GM19043 (cell line): ENCODE measurements at regions not wholly inside any gene's neighbourhood (a gene's known extent, or its start where the extent isn't known, plus 50 kb on each side); places are given as distances from the start of the nearest gene placed in this dataset.
"Not testable (repeated sequence)": the region's sequence is repeated elsewhere in the genome, so short reads cannot be mapped to it uniquely, and the experiment has no call there.

Experiments
- ATAC-seq: cut with Tn5 transposase; IDR thresholded peaks from one replicate; pipeline ENCODE4 v1.9.1; 2021; ENCODE audit warnings: low read depth; ENCODE audit not compliant: unreplicated experiment

- no peak for ATAC-seq
These were observed 215.5 kb upstream of the KCNMB2 start for GRCh38 chr3:178320456-178321351.

GRCh38 chr3:178324356-178324755 is 211.9 kb upstream of the KCNMB2 start:
- no peak for ATAC-seq

GRCh38 chr3:178325330-178325729 is 210.9 kb upstream of the KCNMB2 start:
- ATAC-seq = no peak

GRCh38 chr3:178329936-178330335 is 206.3 kb upstream of the KCNMB2 start:
- ATAC-seq = no peak

- ATAC-seq = no peak
These were observed 202.0 kb upstream of the KCNMB2 start for GRCh38 chr3:178334239-178334638.

GRCh38 chr3:178336336-178336735 is 199.9 kb upstream of the KCNMB2 start:
- ATAC-seq = no peak

- ATAC-seq = no peak
These were observed 195.7 kb upstream of the KCNMB2 start for GRCh38 chr3:178340506-178340905.

GRCh38 chr3:178341636-178342035 is 194.6 kb upstream of the KCNMB2 start:
- no peak for ATAC-seq

- no peak for ATAC-seq
These were observed 194.1 kb upstream of the KCNMB2 start for GRCh38 chr3:178342111-178342510.

GRCh38 chr3:178343433-178344038 is 192.7 kb upstream of the KCNMB2 start:
- no peak for ATAC-seq

GRCh38 chr3:178345944-178346343 is 190.3 kb upstream of the KCNMB2 start:
- no peak for ATAC-seq

GRCh38 chr3:178348561-178349217 is 187.5 kb upstream of the KCNMB2 start:
- not testable (repeated sequence) for ATAC-seq

GRCh38 chr3:178349218-178349596 is 187.0 kb upstream of the KCNMB2 start:
- ATAC-seq = not testable (repeated sequence)

- ATAC-seq = no peak
These were observed 185.5 kb upstream of the KCNMB2 start for GRCh38 chr3:178350763-178351162.

- no peak for ATAC-seq
These were observed 183.8 kb upstream of the KCNMB2 start for GRCh38 chr3:178352326-178353005.

- ATAC-seq = no peak
These were observed 183.1 kb upstream of the KCNMB2 start for GRCh38 chr3:178353006-178353694.

- no peak for ATAC-seq
These were observed 176.5 kb upstream of the KCNMB2 start for GRCh38 chr3:178359728-178360127.

- ATAC-seq = not testable (repeated sequence)
These were observed 173.2 kb upstream of the KCNMB2 start for GRCh38 chr3:178363048-178363447.

GRCh38 chr3:178367817-178368617 is 168.2 kb upstream of the KCNMB2 start:
- ATAC-seq = no peak

- ATAC-seq = no peak
These were observed 167.2 kb upstream of the KCNMB2 start for GRCh38 chr3:178369006-178369405.
